GM23338 (cell line): ENCODE measurements at regions not wholly inside any gene's neighbourhood (a gene's known extent, or its start where the extent isn't known, plus 50 kb on each side); places are given as distances from the start of the nearest gene placed in this dataset.

ENCODE experiments used
- ATAC-seq: fragments of 200-7000 bp; cut with Tn5 transposase; 3 replicates; pipeline ENCODE4 v1.9.1; 2020
- DNase-seq: peaks from one replicate; pipeline ENCODE4 v3.0.0-alpha.2; 2015; ENCODE audit warnings: low spot score
- H2AFZ ChIP-seq: fragments of 200-600 bp; sonication (generic); 2 replicates; pipeline ENCODE4 v1.8.0; 2016; ENCODE audit warnings: antibody characterized with exemption, mild to moderate bottlenecking, moderate library complexity
- H3F3A ChIP-seq: fragments of 200-600 bp; sonication (generic); replicated peaks from 2 replicates; pipeline ENCODE4 v1.8.0; 2017; ENCODE audit warnings: antibody characterized with exemption, mixed run types, low read depth
- H3K27ac ChIP-seq: fragments of 200-600 bp; sonication (generic); 2 replicates; pipeline ENCODE4 v1.6.1; 2016; ENCODE audit warnings: low read depth
- H3K27me3 ChIP-seq: fragments of 200-600 bp; sonication (generic); 2 replicates; pipeline ENCODE4 v1.8.0; 2016; ENCODE audit warnings: mild to moderate bottlenecking, mixed run types, moderate library complexity; ENCODE audit not compliant: insufficient read depth
- H3K36me3 ChIP-seq: fragments of 200-600 bp; sonication (generic); 2 replicates; pipeline ENCODE4 v1.8.0; 2016; ENCODE audit warnings: mild to moderate bottlenecking; ENCODE audit not compliant: insufficient read depth
- H3K4me1 ChIP-seq: fragments of 200-600 bp; sonication (generic); 2 replicates; pipeline ENCODE4 v1.8.0; 2016; ENCODE audit warnings: mild to moderate bottlenecking, moderate library complexity; ENCODE audit not compliant: insufficient read depth
- H3K4me2 ChIP-seq: fragments of 200-600 bp; sonication (generic); 2 replicates; pipeline ENCODE4 v1.7.1; 2017; ENCODE audit warnings: mixed run types
- H3K4me3 ChIP-seq: fragments of 200-600 bp; sonication (generic); 2 replicates; pipeline ENCODE4 v1.6.1; 2016; ENCODE audit warnings: mixed run types
- H3K79me2 ChIP-seq: fragments of 200-600 bp; sonication (generic); replicated peaks from 2 replicates; pipeline ENCODE4 v1.8.0; 2017; ENCODE audit warnings: mild to moderate bottlenecking; ENCODE audit not compliant: insufficient read depth
- H3K9me2 ChIP-seq: fragments of 200-600 bp; sonication (generic); 2 replicates; pipeline ENCODE4 v1.8.0; 2017; ENCODE audit not compliant: insufficient read depth
- H4K20me1 ChIP-seq: fragments of 200-600 bp; sonication (generic); replicated peaks from 2 replicates; pipeline ENCODE4 v1.8.0; 2017; ENCODE audit warnings: mild to moderate bottlenecking; ENCODE audit not compliant: insufficient read depth
- H3K27ac Mint-ChIP-seq: 2 replicates; pipeline ENCODE4 v1.8.0; 2020; ENCODE audit warnings: inconsistent platforms, mild to moderate bottlenecking, moderate library complexity, mixed read lengths
- H3K27me3 Mint-ChIP-seq: 3 replicates; pipeline ENCODE4 v1.8.0; 2022; ENCODE audit warnings: low read depth, mild to moderate bottlenecking, moderate library complexity, mixed read lengths, inconsistent platforms; ENCODE audit not compliant: insufficient read depth, poor library complexity
- H3K36me3 Mint-ChIP-seq: 3 replicates; pipeline ENCODE4 v1.8.0; 2021; ENCODE audit warnings: low read depth, mild to moderate bottlenecking, inconsistent platforms, moderate library complexity, mixed read lengths
- H3K4me1 Mint-ChIP-seq: 3 replicates; pipeline ENCODE4 v1.8.0; 2020; ENCODE audit warnings: mild to moderate bottlenecking, inconsistent platforms, mixed read lengths
- H3K4me3 Mint-ChIP-seq: 3 replicates; pipeline ENCODE4 v1.8.0; 2021; ENCODE audit warnings: moderate library complexity, mild to moderate bottlenecking, inconsistent platforms, mixed read lengths
- H3K9me3 Mint-ChIP-seq: 3 replicates; pipeline ENCODE4 v1.8.0; 2020; ENCODE audit warnings: moderate library complexity, mild to moderate bottlenecking, inconsistent platforms, mixed read lengths
- CREB1 ChIP-seq: fragments of 250-450 bp; sonication (Bioruptor Pico); IDR thresholded peaks from 2 replicates; pipeline ENCODE4 v1.5.0; 2020; ENCODE audit warnings: low read depth, mild to moderate bottlenecking, moderate library complexity
- EZH2 ChIP-seq: fragments of 200-600 bp; sonication (generic); IDR thresholded peaks from one replicate; pipeline ENCODE4 v1.8.0; 2017; ENCODE audit warnings: antibody characterized with exemption, mild to moderate bottlenecking, low read depth; ENCODE audit not compliant: unreplicated experiment
- EZH2phosphoT487 ChIP-seq: fragments of 200-600 bp; sonication (generic); IDR thresholded peaks from one replicate; pipeline ENCODE4 v1.8.1; 2018; ENCODE audit warnings: antibody characterized with exemption; ENCODE audit not compliant: unreplicated experiment
- ZNF331 ChIP-seq: fragments of 250-450 bp; sonication (Bioruptor Pico); IDR thresholded peaks from 2 replicates; pipeline ENCODE4 v1.5.0; 2020; ENCODE audit warnings: low read depth, mild to moderate bottlenecking, moderate library complexity
- ZNF462 ChIP-seq: fragments of 250-450 bp; sonication (Bioruptor Pico); IDR thresholded peaks from 2 replicates; pipeline ENCODE4 v1.5.0; 2020; ENCODE audit warnings: mild to moderate bottlenecking, moderate library complexity

GRCh38 chr20:50282592-50283241 lies 92.1 kb downstream of the CEBPB start (continued):
- no peak for TF ChIP-seq ZNF462

GRCh38 chr20:50283370-50283769 lies 92.7 kb downstream of the CEBPB start:
- H3K36me3 ChIP-seq: no peaks in the 10 kb centered on the region
- no peaks in the 10 kb centered on the region for H3K4me1 ChIP-seq
- no peak overlapping the region for H3K4me3 ChIP-seq
- H3F3A ChIP-seq: no peaks in the 10 kb centered on the region; the same call in 1 of the 2 replicates
- no peak overlapping the region for H3K4me2 ChIP-seq
- no peaks in the 10 kb centered on the region for H4K20me1 ChIP-seq
- H3K4me1 Mint-ChIP-seq: peaks cover 15% of the 10 kb centered on the region
- DNase-seq (no peak), ATAC-seq (no peak)
- no peak overlapping the region for H3K4me3 Mint-ChIP-seq
- H3K9me2 ChIP-seq: no peaks in the 10 kb centered on the region
- H2AFZ ChIP-seq: no peak overlapping the region
- H3K9me3 Mint-ChIP-seq: no peaks in the 10 kb centered on the region; the same call in 2 of the 3 replicates
- no peaks in the 10 kb centered on the region; the same call in 2 of the 3 replicates for H3K36me3 Mint-ChIP-seq
- no peak overlapping the region for H3K27ac ChIP-seq
- no peaks in the 10 kb centered on the region for H3K79me2 ChIP-seq
- no peaks in the 10 kb centered on the region for H3K27me3 ChIP-seq
- H3K27me3 Mint-ChIP-seq: peaks cover 6% of the 10 kb centered on the region
- no peak overlapping the region for H3K27ac Mint-ChIP-seq
- TF ChIP-seq ZNF462 (no peak), EZH2 (no peak), ZNF331 (CRISPR knock-in tag) (no peak), CREB1 (CRISPR knock-in tag) (no peak), EZH2phosphoT487 (no peak)
